ENCODE measurements at regions not wholly inside any gene's neighbourhood (a gene's known extent, or its start where the extent isn't known, plus 50 kb on each side); places are given as distances from the start of the nearest gene placed in this dataset.

DNA sequence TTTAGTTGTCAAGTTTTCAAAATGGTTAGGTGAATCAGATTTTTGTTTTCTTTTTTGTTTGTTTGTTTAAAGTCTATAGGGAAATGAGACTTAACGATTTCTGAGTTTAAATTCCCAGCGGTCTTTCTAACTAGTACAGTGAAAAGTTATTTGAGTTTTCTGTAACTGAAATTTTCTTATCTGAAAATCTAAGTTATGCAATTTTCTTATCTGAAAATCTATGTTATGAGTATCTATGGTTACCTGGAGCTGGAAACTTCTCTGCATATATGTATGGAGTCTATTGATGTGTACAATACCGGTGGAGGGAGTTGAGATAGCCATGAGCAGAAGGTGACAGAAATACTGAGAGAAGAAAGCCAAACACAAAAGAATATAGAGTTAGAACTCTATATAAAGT is 102.6 kb downstream of the MANEA start:
- no peaks in the 10 kb centered on the region for H3K9me3 ChIP-seq (ENCODE audit: control insufficient read depth, low read depth, low read length)

More for the DNA sequence above, 102.6 kb downstream of the MANEA start:
- H3K4me1 ChIP-seq (ENCODE audit: insufficient read depth, low read length): no peaks in the 10 kb centered on the region
- no peak overlapping the region for H3K56ac ChIP-seq (ENCODE audit: insufficient read length, low read depth, low read length)
- no peak overlapping the region for H2AFZ ChIP-seq (ENCODE audit: low read length)
- no peak overlapping the region for H3K4me2 ChIP-seq (ENCODE audit: insufficient read depth, insufficient read length, low read length)
- no peak overlapping the region for H3K4ac ChIP-seq (ENCODE audit: low read depth, low read length)
- H3K23me2 ChIP-seq (ENCODE audit: insufficient read length, low read depth, low read length, poor library complexity, severe bottlenecking): no peaks in the 10 kb centered on the region
- H3K18ac ChIP-seq (ENCODE audit: insufficient read length, low read depth, low read length): no peak overlapping the region
- H3K27ac ChIP-seq (ENCODE audit: insufficient read length, low read depth, low read length): no peak overlapping the region
- Mint-ChIP-seq H3K9me3 (no peaks in the 10 kb centered on the region), H3K4me3 (no peak overlapping the region), H3K27me3 (ENCODE audit: low read depth) (no peaks in the 10 kb centered on the region), H3K27ac (no peak overlapping the region), H3K36me3 (ENCODE audit: insufficient read depth in 1 of 3, low read depth in 3 of 3) (no peaks in the 10 kb centered on the region), H3K4me1 (peaks cover 12 to 14% of the 10 kb centered on the region in 2 experiments)
- no peaks in the 10 kb centered on the region for H4K20me1 ChIP-seq (ENCODE audit: control insufficient read depth, insufficient read depth, insufficient read length)
- no peak overlapping the region for H4K8ac ChIP-seq (replicated peaks; ENCODE audit: insufficient read length, low read depth, low read length)
- H4K5ac ChIP-seq (ENCODE audit: insufficient read length, low read depth, low read length): no peak overlapping the region
- no peak overlapping the region for H3K14ac ChIP-seq (ENCODE audit: insufficient read depth, low read length)
- H2BK5ac ChIP-seq (ENCODE audit: insufficient read length, low read length): no peak overlapping the region
- no peaks in the 10 kb centered on the region for H3K79me2 ChIP-seq (ENCODE audit: insufficient read depth, low read length)
- TF ChIP-seq, protein P1, sequence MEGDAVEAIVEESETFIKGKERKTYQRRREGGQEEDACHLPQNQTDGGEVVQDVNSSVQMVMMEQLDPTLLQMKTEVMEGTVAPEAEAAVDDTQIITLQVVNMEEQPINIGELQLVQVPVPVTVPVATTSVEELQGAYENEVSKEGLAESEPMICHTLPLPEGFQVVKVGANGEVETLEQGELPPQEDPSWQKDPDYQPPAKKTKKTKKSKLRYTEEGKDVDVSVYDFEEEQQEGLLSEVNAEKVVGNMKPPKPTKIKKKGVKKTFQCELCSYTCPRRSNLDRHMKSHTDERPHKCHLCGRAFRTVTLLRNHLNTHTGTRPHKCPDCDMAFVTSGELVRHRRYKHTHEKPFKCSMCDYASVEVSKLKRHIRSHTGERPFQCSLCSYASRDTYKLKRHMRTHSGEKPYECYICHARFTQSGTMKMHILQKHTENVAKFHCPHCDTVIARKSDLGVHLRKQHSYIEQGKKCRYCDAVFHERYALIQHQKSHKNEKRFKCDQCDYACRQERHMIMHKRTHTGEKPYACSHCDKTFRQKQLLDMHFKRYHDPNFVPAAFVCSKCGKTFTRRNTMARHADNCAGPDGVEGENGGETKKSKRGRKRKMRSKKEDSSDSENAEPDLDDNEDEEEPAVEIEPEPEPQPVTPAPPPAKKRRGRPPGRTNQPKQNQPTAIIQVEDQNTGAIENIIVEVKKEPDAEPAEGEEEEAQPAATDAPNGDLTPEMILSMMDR (conservative IDR thresholded peaks at IDR 0.05): no peak
- H3K27me3 ChIP-seq (ENCODE audit: insufficient read depth, low read length): no peaks in the 10 kb centered on the region
- H3K9ac ChIP-seq (ENCODE audit: extremely low read depth, insufficient read length, low read length): no peak overlapping the region
- H3K79me1 ChIP-seq (ENCODE audit: insufficient read depth, low read depth, low read length, poor library complexity, severe bottlenecking): no peaks in the 10 kb centered on the region
- no peak overlapping the region for H2AK5ac ChIP-seq (ENCODE audit: insufficient read length, low read length)
- DNase-seq: no peak
- no peak overlapping the region for H3T11ph ChIP-seq (ENCODE audit: low read length)
- H4K91ac ChIP-seq (ENCODE audit: insufficient read length, low read depth, low read length): no peak overlapping the region
- no peak overlapping the region for H3K23ac ChIP-seq (ENCODE audit: insufficient read length, low read depth, low read length)
- H2BK15ac ChIP-seq (ENCODE audit: low read depth, low read length): no peak overlapping the region
- no peak overlapping the region for H2BK12ac ChIP-seq (ENCODE audit: insufficient read length, low read depth, low read length)
- H2BK20ac ChIP-seq (ENCODE audit: low read depth, low read length, poor library complexity, severe bottlenecking): no peak overlapping the region
- no peak overlapping the region for H2BK120ac ChIP-seq (ENCODE audit: low read depth, low read length, poor library complexity, severe bottlenecking)
- no CpG with 5 or more reads among the region's 3 CpGs for WGBS (ENCODE audit: extremely low coverage, insufficient read length, low lambda C conversion rate)
